HG03439 (cell line): ENCODE measurements at regions not wholly inside any gene's neighbourhood (a gene's known extent, or its start where the extent isn't known, plus 50 kb on each side); places are given as distances from the start of the nearest gene placed in this dataset.

Experiments
- ATAC-seq: cut with Tn5 transposase; IDR thresholded peaks from one replicate; pipeline ENCODE4 v1.9.1; 2021; ENCODE audit warnings: mild to moderate bottlenecking, moderate library complexity; ENCODE audit not compliant: unreplicated experiment

GRCh38 chr11:92850296-92850826 lies 119.1 kb upstream of the MTNR1B start:
- no peak for ATAC-seq

GRCh38 chr11:92852229-92852628 lies 117.2 kb upstream of the MTNR1B start:
- ATAC-seq = no peak

GRCh38 chr11:92852946-92853345 lies 116.5 kb upstream of the MTNR1B start:
- ATAC-seq = no peak

- no peak for ATAC-seq
These were observed 115.3 kb upstream of the MTNR1B start for GRCh38 chr11:92854162-92854561.

- ATAC-seq = no peak
These were observed 114.5 kb upstream of the MTNR1B start for GRCh38 chr11:92854952-92855351.

- ATAC-seq = no peak
These were observed 113.6 kb upstream of the MTNR1B start for GRCh38 chr11:92855607-92856405.

GRCh38 chr11:92857407-92857806 lies 112.0 kb upstream of the MTNR1B start:
- no peak for ATAC-seq

GRCh38 chr11:92859156-92859690 lies 110.2 kb upstream of the MTNR1B start:
- no peak for ATAC-seq

- no peak for ATAC-seq
These were observed 107.8 kb upstream of the MTNR1B start for GRCh38 chr11:92861634-92862033.

- no peak for ATAC-seq
These were observed 104.1 kb upstream of the MTNR1B start for GRCh38 chr11:92865352-92865751.

- ATAC-seq = no peak
These were observed 102.7 kb upstream of the MTNR1B start for GRCh38 chr11:92866679-92867282.

GRCh38 chr11:92867913-92868619 lies 101.4 kb upstream of the MTNR1B start:
- ATAC-seq = no peak

- no peak for ATAC-seq
These were observed 99.7 kb upstream of the MTNR1B start for GRCh38 chr11:92869716-92870115.

GRCh38 chr11:92870196-92870832 lies 99.1 kb upstream of the MTNR1B start:
- ATAC-seq = no peak

GRCh38 chr11:92873551-92873950 lies 95.9 kb upstream of the MTNR1B start:
- no peak for ATAC-seq

- no peak for ATAC-seq
These were observed 94.0 kb upstream of the MTNR1B start for GRCh38 chr11:92875473-92875872.

- ATAC-seq = no peak
These were observed 90.4 kb upstream of the MTNR1B start for GRCh38 chr11:92879086-92879485.

GRCh38 chr11:92880381-92880780 lies 89.1 kb upstream of the MTNR1B start:
- no peak for ATAC-seq

GRCh38 chr11:92881940-92882450 lies 87.5 kb upstream of the MTNR1B start:
- no peak for ATAC-seq

GRCh38 chr11:92882828-92883611 lies 86.4 kb upstream of the MTNR1B start:
- ATAC-seq = no peak
